ENCODE measurements at regions not wholly inside any gene's neighbourhood (a gene's known extent, or its start where the extent isn't known, plus 50 kb on each side); places are given as distances from the start of the nearest gene placed in this dataset.

DNA sequence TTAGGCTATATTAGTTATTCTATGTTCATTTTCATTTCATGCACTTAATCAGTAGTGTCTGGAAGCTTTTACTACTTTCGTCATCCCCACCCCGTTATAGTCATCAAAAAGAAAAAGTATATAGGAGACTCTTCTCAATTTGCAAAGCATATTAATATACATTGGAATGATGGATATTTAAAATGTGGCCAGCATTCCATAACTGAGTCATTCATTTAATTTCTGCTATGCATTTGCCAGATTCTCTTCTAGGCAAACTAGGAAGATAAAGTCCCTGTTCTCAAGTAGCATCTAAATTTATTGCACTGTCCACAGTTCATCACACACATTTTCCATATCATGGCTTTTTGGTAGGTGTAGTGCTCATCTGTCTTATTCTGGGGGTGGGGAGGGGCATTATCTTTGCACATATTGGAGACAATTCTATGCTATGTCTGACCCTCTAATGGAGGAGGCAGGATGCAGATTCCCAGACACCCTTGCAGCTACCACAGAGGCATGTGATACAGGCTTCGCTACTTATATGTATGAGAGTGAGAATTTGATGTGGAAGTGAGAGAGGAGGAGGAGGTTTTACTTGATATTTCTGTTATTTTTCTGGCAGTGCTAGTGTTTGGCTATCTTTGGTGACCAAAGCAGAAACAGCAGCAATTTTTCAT is 125.8 kb downstream of the CTH start:
- ATAC-seq (ENCODE audit: low FRiP score) (no peak), DNase-seq (ENCODE audit: low spot score) (no peak)
- TF ChIP-seq, protein P1, sequence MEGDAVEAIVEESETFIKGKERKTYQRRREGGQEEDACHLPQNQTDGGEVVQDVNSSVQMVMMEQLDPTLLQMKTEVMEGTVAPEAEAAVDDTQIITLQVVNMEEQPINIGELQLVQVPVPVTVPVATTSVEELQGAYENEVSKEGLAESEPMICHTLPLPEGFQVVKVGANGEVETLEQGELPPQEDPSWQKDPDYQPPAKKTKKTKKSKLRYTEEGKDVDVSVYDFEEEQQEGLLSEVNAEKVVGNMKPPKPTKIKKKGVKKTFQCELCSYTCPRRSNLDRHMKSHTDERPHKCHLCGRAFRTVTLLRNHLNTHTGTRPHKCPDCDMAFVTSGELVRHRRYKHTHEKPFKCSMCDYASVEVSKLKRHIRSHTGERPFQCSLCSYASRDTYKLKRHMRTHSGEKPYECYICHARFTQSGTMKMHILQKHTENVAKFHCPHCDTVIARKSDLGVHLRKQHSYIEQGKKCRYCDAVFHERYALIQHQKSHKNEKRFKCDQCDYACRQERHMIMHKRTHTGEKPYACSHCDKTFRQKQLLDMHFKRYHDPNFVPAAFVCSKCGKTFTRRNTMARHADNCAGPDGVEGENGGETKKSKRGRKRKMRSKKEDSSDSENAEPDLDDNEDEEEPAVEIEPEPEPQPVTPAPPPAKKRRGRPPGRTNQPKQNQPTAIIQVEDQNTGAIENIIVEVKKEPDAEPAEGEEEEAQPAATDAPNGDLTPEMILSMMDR (IDR thresholded peaks at IDR 0.05) = no peak

DNA sequence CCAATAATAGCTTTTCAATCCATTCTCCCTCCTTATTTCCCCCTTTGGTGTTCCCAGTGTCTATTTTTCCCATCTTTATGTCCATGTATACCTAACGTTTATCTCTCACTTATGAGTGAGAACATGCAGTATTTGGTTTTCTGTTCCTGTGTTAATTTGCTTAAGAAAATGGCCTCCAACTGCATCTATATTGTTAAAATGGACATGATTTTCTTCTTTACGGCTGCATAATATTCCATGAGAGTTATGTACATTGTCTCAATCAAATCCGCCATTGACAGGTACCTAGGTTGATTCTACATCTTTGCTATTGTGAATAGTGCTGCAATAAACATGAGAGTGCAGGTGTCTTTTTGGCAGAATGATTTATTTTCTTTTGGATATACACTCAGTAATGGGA is 126.7 kb downstream of the CTH start:
- ATAC-seq (ENCODE audit: low FRiP score) (no peak), DNase-seq (ENCODE audit: low spot score) (no peak)
- TF ChIP-seq, protein P1 (IDR thresholded peaks at IDR 0.05) = no peak

DNA sequence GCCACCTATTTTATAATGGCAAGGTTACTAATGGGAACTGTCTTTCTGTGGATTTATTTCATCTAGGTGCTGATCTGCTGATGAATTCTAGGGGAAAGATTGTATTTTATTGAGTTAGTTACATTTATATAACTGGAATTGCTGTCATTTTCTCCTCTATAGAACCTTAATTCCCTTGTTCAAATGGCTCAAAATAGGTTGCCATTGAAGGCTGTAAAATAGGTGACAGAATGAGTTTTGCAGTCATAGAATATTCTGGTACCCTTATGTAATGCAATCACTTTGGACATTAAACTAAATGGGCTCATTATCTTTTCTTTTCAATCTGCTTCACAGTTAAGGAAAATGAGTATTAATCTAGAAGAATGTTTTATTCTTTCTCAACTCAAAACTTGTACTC is 131.0 kb downstream of the CTH start:
- TF ChIP-seq, protein P1 (IDR thresholded peaks at IDR 0.05) = no peak
- DNase-seq (ENCODE audit: low spot score) (no peak), ATAC-seq (ENCODE audit: low FRiP score) (no peak)

DNA sequence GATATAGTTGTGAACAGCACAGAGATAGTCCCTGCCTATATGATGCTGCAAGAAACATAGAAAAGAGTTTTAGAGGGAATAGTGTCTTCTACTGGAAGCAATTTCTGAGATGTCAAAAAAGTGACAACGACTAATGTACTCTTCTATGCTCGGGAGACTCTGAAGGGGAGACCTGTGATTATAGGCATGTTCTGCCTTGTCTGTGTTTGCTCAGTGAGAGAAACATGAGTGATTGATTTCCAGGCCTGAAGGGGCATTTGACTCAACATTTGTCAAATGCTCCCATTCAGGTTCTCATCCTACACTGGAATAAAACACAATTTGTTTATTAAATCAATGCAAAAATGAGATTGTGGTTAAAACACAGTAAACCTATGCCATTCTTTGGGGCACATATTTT is 131.8 kb downstream of the CTH start:
- ATAC-seq (ENCODE audit: low FRiP score) (no peak), DNase-seq (ENCODE audit: low spot score) (no peak)
- TF ChIP-seq, protein P1 (IDR thresholded peaks at IDR 0.05) = no peak

DNA sequence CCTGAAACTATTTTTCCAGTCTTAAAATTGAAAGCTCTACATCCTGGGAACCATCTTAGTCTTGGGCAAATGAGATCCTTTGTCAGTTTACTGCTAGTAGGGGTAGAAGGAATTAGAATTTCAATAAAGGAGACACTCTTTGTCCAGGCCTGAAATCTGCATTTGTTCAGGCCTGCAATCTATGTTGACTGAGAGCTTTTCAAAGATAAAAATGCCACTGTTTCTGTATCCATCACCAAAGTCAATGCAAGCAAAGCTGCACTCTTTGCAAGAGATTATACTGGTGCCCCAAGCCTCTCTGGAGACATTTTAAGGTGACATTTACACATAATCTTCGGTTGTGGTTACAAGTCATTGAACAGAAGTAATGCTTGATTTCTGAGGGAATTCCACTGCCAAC is 135.7 kb downstream of the CTH start:
- no peak for ATAC-seq (ENCODE audit: low FRiP score)
- no peak for DNase-seq (ENCODE audit: low spot score)
- TF ChIP-seq, protein P1 (IDR thresholded peaks at IDR 0.05) = no peak

DNA sequence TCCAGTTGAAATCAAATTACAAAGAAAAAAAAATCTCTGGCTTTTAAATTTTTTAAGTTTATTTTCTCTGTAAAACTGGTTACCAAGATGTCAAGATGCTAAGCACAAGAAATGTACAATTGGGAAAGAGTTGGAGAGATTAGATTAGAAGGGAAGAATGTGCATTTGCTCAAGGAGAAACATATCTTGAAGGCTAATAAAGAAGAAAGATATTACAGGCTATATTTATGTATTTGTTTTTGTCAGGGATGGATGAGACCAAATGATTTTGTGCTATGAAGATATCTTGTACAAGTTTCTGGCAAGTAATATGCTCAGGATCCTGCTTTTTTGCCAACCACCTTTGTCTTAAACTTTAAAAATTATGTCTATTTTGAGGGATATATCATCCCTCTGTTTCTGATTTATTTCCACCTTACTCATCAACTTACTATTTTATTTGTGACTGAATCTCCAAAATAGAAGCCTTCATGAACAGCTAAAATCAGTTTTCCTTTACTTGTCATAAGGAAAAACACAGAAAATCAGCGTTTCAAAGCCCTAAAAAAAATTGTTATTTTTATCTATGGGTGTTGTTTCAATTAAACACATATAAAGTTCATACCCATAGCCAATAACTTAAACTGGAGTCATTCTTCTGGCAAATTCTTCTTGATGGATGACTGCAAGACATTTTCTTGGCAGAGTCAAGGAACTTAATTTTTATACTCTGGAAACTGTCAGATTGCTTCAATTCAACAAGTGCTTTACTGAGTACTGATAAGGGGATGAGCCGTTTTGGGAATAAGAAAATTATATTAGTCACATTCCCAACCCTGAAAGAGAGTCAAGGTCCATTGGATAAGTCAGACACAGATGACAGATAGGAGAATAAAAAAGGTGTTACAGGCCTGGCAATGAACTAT is 141.8 kb downstream of the CTH start:
- DNase-seq (ENCODE audit: low spot score) = no peak
- TF ChIP-seq, protein P1 (IDR thresholded peaks at IDR 0.05) = no peak
- ATAC-seq (ENCODE audit: low FRiP score) = peak; percentile 89
